Spinal cord (tissue), 10 donors: ENCODE measurements at regions not wholly inside any gene's neighbourhood (a gene's known extent, or its start where the extent isn't known, plus 50 kb on each side); places are given as distances from the start of the nearest gene placed in this dataset. TPM values are rescaled to one million over a fixed set of nuclear protein-coding genes. Genes with fewer than 3 reads are reported as not detected.

Experiments
- DNase-seq, 6 donors: peaks; one replicate each; pipeline versions ENCODE4 v3.0.0 to v3.0.0-alpha.2; 2013 to 2015; ENCODE audit warnings: low spot score in 6 of 6, low read depth in 4 of 6
- H3K27ac ChIP-seq: one replicate; pipeline ENCODE4 v1.5.1; 2013; ENCODE audit warnings: low read depth, low read length, control low read depth
- H3K27me3 ChIP-seq: one replicate; pipeline ENCODE4 v1.6.1; 2013; ENCODE audit warnings: low read length; ENCODE audit not compliant: control insufficient read depth, insufficient read depth
- H3K36me3 ChIP-seq: one replicate; pipeline ENCODE4 v1.6.1; 2013; ENCODE audit warnings: low read length; ENCODE audit not compliant: control insufficient read depth, insufficient read depth
- H3K4me1 ChIP-seq: one replicate; pipeline ENCODE4 v1.6.1; 2013; ENCODE audit warnings: low read length; ENCODE audit not compliant: control insufficient read depth, insufficient read depth
- H3K4me3 ChIP-seq: one replicate; pipeline ENCODE4 v1.5.1; 2013; ENCODE audit warnings: low read depth, low read length, control low read depth
- H3K9me3 ChIP-seq: one replicate; pipeline ENCODE4 v1.6.1; 2013; ENCODE audit warnings: low read length; ENCODE audit not compliant: control insufficient read depth, insufficient read depth
- WGBS: methylation state at CpG from one replicate; pipeline ENCODE4 v1.1.5; 2013; ENCODE audit warnings: missing lambda C conversion rate; ENCODE audit not compliant: insufficient coverage; 5-methylcytosine and 5-hydroxymethylcytosine counted together
- small RNA-seq: library from RNA; depleted of rRNA; stranded (forward); fragments of <200 nt; gene quantifications from one replicate; pipeline ENCODE3, GENCODE V24; 2014; ENCODE audit warnings: low replicate concordance
- donor health status: healthy.

DNA sequence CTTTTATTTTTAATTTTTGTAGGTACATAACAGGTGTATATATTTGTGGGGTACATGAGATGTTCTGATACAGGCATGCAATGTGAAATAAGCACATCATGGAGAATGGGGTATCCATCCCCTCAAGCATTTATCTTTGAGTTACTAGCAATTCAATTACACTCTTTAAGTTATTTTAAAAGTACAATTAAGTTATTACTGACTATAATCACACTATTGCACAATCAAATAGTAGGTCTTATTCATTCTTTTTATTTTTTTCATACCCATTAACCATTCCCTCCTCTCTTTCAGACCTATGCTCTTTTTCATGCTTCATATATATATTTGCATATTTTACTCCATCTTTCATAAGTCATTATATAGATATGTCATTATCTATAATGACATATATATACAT is 93.3 kb downstream of the MAGEB5 start:
- no peak for DNase-seq
- Histone ChIP-seq H3K9me3 (no peaks in the 10 kb centered on the region), H3K36me3 (no peaks in the 10 kb centered on the region), H3K27ac (no peak overlapping the region), H3K4me1 (no peaks in the 10 kb centered on the region), H3K4me3 (no peak overlapping the region), H3K27me3 (no peaks in the 10 kb centered on the region)

GRCh38 chrX:26295425-26295824 is 79.5 kb downstream of the MAGEB5 start:
- Histone ChIP-seq H3K27me3 (no peaks in the 10 kb centered on the region), H3K36me3 (no peaks in the 10 kb centered on the region), H3K4me3 (no peak overlapping the region), H3K9me3 (no peaks in the 10 kb centered on the region), H3K4me1 (no peaks in the 10 kb centered on the region), H3K27ac (no peak overlapping the region)
- DNase-seq: no peak
- whole genome bisulfite sequencing: no CpG with 5 or more reads among the region's 1 CpG

DNA sequence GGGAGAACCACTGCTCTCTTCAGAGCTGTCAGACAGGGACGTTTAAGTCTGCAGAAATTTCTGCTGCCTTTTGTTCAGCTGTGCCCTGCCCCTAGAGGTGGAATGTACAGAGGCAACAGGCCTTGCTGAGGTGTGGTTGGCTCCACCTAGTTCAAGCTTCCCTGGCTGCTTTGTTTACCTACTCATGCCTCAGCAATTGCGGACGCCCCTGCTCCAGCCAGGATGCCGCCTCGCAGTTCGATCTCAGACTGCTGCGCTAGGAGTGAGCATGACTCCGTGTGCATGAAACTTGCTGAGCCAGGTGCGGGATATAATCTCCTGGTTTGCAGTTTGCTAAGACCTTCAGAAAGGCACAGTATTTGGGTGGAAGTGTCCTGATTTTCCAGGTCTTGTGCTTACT is 70.9 kb downstream of the MAGEB5 start:
- no peak for DNase-seq
- Histone ChIP-seq H3K9me3 (no peaks in the 10 kb centered on the region), H3K4me3 (no peak overlapping the region), H3K27me3 (no peaks in the 10 kb centered on the region), H3K36me3 (no peaks in the 10 kb centered on the region), H3K4me1 (no peaks in the 10 kb centered on the region), H3K27ac (no peak overlapping the region)
- WGBS: 84% methylated on average over 9 of the region's 9 CpGs

Small RNA genes lying in the stretch of these regions (small RNA-seq; reads per million reads assigned to genes)
- not detected for gene AC005345.1
- gene RF00019: not detected
- not detected for gene RNU1-142P
